MM.1S (cell line): ENCODE measurements at regions not wholly inside any gene's neighbourhood (a gene's known extent, or its start where the extent isn't known, plus 50 kb on each side); places are given as distances from the start of the nearest gene placed in this dataset.

Experiments used
- CTCF ChIP-seq: fragments of 300-600 bp; sonication (generic); IDR thresholded peaks from 2 replicates; pipeline ENCODE4 v1.5.1; 2016; ENCODE audit warnings: antibody characterized with exemption, low read length, mixed read lengths
- EZH2 ChIP-seq: fragments of 300-600 bp; sonication (generic); optimal IDR thresholded peaks from 2 replicates; pipeline ENCODE3; 2017; ENCODE audit warnings: low read depth, mild to moderate bottlenecking, antibody characterized with exemption, low read length, mixed read lengths
- EZH2phosphoT487 ChIP-seq: fragments of 300-600 bp; sonication (generic); IDR thresholded peaks from 2 replicates; pipeline ENCODE4 v1.6.1; 2018; ENCODE audit warnings: antibody characterized with exemption, low read length

GRCh38 chr17:77737442-77738265 lies 220.8 kb upstream of the TNRC6C start:
- TF ChIP-seq EZH2 (no peak), CTCF (no peak), EZH2phosphoT487 (no peak)
